NCI-H2227 (cell line): ENCODE measurements at regions not wholly inside any gene's neighbourhood (a gene's known extent, or its start where the extent isn't known, plus 50 kb on each side); places are given as distances from the start of the nearest gene placed in this dataset.

Experiments used
- DNase-seq: peaks from one replicate; lab custom pipeline; 2025; ENCODE audit not compliant: unreplicated experiment; lab: John Stamatoyannopoulos, UW

GRCh38 chr1:201742955-201743805 lies 85.8 kb upstream of the IPO9 start:
- no peak for DNase-seq

DNA sequence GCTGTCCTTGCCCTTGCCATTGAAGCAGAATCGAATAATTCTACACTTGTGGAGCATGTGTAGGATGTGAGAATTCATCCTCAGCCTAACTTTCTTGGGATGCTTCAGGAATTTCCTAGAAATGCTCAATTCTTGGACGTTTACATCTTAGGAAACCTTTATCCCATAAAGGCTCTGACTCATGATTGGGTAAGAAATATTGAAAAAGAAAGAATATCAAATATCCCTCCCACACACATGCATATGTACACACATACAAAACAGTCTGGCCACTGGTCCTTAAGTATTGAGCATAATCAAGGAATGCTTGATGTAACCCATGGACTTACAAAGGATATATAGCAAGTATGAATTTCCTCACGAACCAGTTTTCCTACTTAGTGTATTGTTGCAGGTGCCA lies 83.9 kb upstream of the IPO9 start:
- DNase-seq, result no peak

DNA sequence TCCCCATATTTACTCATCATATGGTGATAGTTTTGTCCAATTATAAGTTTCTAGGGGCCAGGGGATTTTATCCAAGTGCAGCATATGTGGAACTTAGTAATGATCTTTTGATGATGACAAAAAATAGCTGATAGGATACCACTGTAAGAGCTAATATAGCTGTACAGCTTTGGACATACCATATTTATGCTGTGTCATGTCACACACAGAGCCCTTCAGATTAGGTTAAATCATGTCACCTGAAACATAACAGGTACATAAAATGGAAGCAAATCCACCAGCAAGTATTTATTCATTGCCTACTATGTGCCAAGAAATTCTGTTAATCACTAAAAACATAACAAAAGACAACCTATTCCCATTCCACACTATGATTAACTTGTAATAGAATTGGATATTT lies 82.8 kb upstream of the IPO9 start:
- DNase-seq, result no peak

- no peak for DNase-seq
Observed at GRCh38 chr1:201747261-201747660, 81.7 kb upstream of the IPO9 start.

GRCh38 chr1:201748335-201748734 lies 80.6 kb upstream of the IPO9 start:
- DNase-seq, result no peak

GRCh38 chr1:201749059-201749690 lies 79.8 kb upstream of the IPO9 start:
- no peak for DNase-seq

- DNase-seq, result no peak
Observed at GRCh38 chr1:201750120-201750519, 78.8 kb upstream of the IPO9 start.

GRCh38 chr1:201750934-201751333 lies 78.0 kb upstream of the IPO9 start:
- no peak for DNase-seq

DNA sequence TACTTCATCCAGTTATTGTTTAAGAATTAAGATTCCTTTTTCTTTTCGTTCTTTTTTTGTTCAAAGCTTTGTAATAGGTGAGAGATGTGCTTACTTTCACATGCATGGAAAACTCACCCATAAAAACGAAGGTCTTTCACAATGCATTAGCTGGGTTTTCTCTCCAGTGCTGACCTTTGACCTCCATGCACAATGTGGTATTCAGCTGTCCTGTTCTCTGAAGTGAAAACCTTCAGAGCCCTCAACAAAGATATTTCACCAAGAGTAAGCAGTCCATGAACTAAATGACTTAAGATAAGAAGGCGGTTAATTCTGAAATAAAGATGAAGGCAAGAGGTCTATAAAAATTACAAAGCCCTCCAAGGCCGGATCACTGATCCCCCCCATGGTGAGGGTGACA lies 77.1 kb upstream of the IPO9 start:
- peak; percentile 43 for DNase-seq

DNA sequence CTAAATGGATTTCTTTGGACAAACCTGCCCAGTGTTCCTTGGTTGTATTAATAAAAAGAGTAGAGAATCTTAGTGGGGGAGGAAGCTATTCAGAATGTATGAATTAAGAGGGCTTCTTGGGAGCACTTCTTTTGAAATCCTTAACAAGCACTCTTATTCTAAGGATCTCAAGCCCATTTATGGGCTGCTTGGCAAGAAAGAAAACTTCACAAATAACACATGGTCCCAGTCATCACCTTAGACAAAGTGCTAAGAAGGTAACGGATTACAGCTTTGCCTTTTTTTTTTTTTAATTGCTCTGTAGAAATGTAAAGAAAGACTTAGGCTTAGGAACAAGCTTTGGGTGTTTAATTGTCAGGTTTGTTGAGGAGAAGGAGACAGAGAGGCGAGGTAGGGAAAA lies 76.6 kb upstream of the IPO9 start:
- DNase-seq, result no peak

DNA sequence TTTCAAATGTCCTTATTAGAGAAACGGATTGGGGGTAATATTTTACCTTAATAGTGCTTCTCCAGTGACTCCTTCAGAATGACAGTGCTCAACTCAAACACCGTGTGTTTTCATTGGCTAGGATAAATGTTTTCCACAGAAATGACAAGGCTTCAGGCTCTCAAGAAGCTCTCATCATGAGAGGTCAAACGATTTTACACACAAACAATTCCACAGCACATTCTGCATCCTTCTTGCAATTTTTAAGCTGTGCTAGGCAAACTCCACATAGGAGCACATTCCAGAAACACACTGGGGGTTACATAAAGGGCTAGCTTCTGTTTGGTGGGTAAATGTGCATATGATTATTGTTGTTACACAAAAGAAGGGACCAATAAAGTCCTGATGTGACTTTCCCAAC lies 75.5 kb upstream of the IPO9 start:
- peak; percentile 36 for DNase-seq

DNA sequence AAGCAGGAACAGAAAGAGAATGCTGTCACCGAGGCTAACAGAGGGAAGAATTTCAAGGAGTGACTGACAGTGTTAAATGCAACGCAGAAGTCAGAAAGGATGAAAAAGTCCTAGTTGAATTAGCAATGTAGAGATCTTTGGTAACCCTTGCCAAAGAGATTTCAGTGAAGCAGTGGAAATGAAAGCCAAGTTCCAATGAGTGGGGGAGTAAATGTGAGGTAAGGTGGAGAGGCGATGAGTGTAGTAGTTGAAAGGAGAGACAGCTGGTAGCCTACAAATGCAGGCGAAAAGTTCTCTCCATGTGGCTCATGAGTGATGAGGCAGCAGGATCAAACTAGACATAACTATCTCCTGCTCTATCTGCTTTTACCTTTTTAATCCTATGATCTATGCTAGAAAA lies 74.6 kb upstream of the IPO9 start:
- DNase-seq, result no peak

DNA sequence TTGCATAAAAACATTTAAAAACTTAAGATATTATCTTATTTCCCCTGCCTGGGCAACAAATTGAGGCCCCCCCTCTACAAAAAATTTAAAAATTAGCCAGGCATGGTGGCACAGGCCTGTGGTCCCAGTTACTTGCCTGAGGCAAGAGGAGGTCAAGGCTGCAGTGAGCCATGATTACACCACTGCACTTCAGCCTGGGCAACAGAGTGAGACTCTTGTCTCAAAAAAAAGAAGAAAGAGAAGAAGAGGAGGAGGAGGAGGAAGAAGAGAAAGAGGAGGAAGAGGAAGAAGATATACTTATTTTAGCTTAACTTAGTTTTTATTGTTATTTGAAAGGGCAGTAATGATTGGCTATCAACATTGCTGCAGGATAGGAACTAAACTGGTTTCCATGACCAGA lies 73.8 kb upstream of the IPO9 start:
- no peak for DNase-seq

DNA sequence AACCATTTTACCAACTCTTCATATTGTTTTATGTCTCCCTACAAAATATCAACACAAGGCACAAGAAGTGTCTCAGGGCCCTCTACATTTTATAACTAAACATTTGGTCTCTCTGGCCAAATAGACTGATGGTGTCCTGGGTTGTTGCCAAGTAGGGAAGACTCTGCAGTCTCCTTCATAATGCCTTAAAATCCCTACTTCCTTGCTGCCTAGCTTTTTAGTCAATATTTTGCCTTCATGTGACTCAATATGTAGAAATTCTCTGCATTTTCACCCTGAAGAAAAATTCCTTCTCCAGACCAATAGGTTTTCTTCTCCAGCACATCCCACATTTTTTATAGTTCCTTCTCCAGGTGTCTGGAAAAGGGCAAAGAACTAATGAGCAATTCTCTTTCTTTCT lies 72.6 kb upstream of the IPO9 start:
- no peak for DNase-seq

DNA sequence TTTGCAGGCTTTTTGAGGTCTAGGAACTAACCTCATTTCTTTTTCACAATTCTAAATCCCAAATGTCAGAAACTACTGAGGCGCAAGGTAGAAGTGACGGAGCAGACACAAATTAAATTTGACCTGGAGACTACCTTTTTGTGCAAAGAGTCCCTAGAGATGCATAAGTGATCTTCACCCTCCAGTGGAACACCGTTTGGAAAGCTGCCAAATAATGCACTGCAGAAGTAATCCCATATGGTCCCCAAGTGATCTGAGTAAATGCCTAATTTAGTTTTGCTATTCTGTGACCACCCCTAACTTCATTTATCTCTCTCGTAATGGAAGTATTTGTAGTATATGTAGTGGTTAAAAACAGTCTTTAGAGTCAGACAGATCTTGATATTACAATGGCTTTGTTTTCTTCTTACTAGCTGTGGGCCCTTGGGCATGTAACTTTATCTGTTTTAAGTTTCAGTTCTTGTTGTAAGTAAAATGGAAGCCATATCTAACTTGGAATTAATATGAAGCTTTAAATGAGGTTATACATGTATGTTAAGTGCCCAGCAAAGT lies 70.4 kb upstream of the IPO9 start:
- peak; percentile 52 for DNase-seq

GRCh38 chr1:201759194-201759815 lies 69.7 kb upstream of the IPO9 start:
- no peak for DNase-seq

DNA sequence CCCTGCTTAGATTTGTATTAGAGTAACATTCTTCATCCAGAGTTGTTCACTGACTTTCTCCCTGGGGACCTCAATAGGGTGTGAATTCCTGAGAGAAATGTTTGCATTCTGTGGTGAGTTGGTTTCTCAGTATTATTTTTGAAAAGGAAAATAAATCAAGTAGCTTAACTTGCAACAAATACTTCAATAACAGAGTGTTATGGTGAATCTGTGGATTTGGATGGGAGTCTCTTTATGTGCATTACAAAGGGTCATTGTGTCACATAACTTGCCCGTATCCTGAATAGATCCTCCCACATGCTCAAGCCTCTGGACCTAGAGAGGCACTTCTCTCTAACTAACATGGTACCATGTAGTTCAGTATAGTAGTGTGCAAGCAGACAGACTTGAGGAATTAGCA lies 68.4 kb upstream of the IPO9 start:
- DNase-seq, result no peak

- DNase-seq, result no peak
Observed at GRCh38 chr1:201761178-201761577, 67.8 kb upstream of the IPO9 start.

DNA sequence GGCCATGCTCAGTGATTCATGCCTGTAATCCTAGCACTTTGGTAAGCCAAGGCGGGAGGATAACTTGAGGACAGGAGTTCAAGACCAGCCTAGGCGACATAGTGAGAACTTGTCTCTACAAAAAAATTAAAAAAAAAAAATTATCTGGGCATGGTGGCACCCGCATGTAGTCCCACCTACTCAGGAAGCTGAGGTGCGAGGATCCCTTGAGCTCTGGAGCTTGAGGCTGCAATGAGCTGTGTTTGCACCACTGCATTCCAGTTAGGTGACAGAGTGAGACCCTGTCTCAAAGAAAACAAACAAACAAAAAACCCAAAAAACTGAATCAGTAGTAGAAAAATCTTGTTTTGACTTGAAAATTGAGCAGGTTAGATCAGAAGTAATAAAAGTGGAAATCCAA lies 67.1 kb upstream of the IPO9 start:
- DNase-seq, result no peak

DNA sequence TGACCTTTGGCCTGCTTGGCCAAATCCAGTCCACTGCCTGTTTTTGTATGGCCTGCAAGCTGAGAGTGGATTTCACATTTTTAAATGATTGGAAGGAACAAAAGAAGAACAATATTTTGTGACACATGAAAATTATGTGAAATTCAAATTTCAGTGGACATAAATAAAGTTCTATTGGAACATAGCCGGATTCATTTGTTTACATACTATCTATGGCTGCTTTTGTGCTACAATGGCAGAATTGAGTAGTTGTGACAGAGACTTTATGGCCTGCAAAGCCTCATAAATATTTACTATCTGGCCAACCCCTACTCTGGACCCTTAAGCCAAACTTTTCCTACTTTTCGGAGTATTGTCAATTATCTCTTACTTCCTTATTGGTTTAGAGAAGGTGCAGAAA lies 66.6 kb upstream of the IPO9 start:
- no peak for DNase-seq

GRCh38 chr1:201763455-201764140 lies 65.4 kb upstream of the IPO9 start:
- DNase-seq, result no peak
